ENCODE measurements at regions not wholly inside any gene's neighbourhood (a gene's known extent, or its start where the extent isn't known, plus 50 kb on each side); places are given as distances from the start of the nearest gene placed in this dataset.
A peak's percentile ranks its signal among the peaks of the same experiment; 100 is the strongest.

- no peak for DNase-seq (ENCODE audit: low read depth)
- TF ChIP-seq, protein P1, sequence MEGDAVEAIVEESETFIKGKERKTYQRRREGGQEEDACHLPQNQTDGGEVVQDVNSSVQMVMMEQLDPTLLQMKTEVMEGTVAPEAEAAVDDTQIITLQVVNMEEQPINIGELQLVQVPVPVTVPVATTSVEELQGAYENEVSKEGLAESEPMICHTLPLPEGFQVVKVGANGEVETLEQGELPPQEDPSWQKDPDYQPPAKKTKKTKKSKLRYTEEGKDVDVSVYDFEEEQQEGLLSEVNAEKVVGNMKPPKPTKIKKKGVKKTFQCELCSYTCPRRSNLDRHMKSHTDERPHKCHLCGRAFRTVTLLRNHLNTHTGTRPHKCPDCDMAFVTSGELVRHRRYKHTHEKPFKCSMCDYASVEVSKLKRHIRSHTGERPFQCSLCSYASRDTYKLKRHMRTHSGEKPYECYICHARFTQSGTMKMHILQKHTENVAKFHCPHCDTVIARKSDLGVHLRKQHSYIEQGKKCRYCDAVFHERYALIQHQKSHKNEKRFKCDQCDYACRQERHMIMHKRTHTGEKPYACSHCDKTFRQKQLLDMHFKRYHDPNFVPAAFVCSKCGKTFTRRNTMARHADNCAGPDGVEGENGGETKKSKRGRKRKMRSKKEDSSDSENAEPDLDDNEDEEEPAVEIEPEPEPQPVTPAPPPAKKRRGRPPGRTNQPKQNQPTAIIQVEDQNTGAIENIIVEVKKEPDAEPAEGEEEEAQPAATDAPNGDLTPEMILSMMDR (IDR thresholded peaks at IDR 0.05; ENCODE audit: low read depth, low read length, missing control alignments): peak; percentile 63
Observed at GRCh38 chr3:124246949-124247348, 255.0 kb upstream of the ROPN1 start.

DNA sequence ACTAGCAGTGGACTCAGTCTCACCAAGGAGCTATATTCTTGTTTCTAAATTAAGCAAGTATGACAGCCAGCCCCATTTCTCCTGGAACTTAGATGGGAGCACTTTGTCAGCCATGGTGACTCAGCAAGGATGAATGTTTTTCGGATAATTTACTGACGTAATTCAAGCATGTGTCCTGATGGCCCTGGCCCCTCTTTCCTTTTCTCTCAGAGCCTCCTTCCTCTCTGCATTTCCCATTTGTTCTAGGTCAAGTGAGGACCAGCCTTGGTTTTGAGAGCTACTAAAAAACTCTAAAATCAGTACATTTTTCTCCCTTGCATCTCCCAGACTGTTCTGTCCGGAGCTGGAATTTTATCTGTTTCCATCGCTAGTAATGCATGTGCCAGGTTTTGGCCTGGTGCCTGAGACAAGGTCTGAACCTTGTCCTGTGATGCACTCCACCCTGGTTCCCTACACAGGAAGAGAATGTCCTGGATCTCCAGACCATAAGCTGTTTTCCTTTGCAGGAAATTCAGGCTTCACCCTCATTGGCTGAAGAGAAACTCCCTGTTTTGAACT, 256.6 kb upstream of the ROPN1 start:
- DNase-seq (ENCODE audit: low read depth): no peak
- TF ChIP-seq, protein P1 (IDR thresholded peaks at IDR 0.05; ENCODE audit: low read depth, low read length, missing control alignments): no peak
- H3K4me3 ChIP-seq (ENCODE audit: low read depth, low read length): no peak overlapping the region

More at GRCh38 chr3:124246949-124247348, 255.0 kb upstream of the ROPN1 start:
- no peak overlapping the region for H3K4me3 ChIP-seq (ENCODE audit: low read depth, low read length)

- no peak for DNase-seq (ENCODE audit: low read depth)
- TF ChIP-seq, protein P1 (IDR thresholded peaks at IDR 0.05; ENCODE audit: low read depth, low read length, missing control alignments): no peak
- H3K4me3 ChIP-seq (ENCODE audit: low read depth, low read length): no peak overlapping the region
Observed at GRCh38 chr3:124249038-124249437, 257.1 kb upstream of the ROPN1 start.

DNA sequence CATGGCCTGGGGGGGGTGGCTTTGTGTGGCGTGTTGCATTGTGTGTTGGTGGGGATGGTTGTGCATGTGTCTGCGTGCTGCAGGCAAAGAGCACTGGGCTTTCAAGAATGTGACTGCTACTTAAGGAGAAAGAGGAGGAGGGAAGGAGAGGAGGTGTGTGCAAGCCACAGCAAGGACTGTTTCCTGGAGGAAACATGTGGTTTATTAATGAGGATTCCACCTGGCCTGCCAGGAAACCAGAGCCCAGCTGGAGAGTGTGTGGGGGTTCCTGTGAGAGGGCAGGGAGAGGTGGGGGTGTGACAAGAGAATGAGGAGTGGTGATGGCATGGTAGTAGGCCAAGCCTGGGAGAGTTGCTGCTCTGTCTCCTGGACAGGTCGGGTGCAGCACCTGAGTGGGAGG, 258.1 kb upstream of the ROPN1 start:
- H3K4me3 ChIP-seq (ENCODE audit: low read depth, low read length): no peak overlapping the region
- no peak for DNase-seq (ENCODE audit: low read depth)
- TF ChIP-seq, protein P1 (IDR thresholded peaks at IDR 0.05; ENCODE audit: low read depth, low read length, missing control alignments): no peak

- TF ChIP-seq, protein P1 (IDR thresholded peaks at IDR 0.05; ENCODE audit: low read depth, low read length, missing control alignments): no peak
- no peak overlapping the region for H3K4me3 ChIP-seq (ENCODE audit: low read depth, low read length)
- DNase-seq (ENCODE audit: low read depth): no peak
Observed at GRCh38 chr3:124256156-124256555, 264.2 kb upstream of the ROPN1 start.

- TF ChIP-seq, protein P1 (IDR thresholded peaks at IDR 0.05; ENCODE audit: low read depth, low read length, missing control alignments): no peak
- no peak overlapping the region for H3K4me3 ChIP-seq (ENCODE audit: low read depth, low read length)
- DNase-seq (ENCODE audit: low read depth): no peak
Observed at GRCh38 chr3:124256599-124256998, 264.7 kb upstream of the ROPN1 start.

GRCh38 chr3:124257336-124257864, 265.5 kb upstream of the ROPN1 start:
- DNase-seq (ENCODE audit: low read depth): no peak
- H3K4me3 ChIP-seq (ENCODE audit: low read depth, low read length): no peak overlapping the region
- TF ChIP-seq, protein P1 (IDR thresholded peaks at IDR 0.05; ENCODE audit: low read depth, low read length, missing control alignments): no peak

All from GM12864 (cell line).